C4-2B (cell line): ENCODE measurements at regions not wholly inside any gene's neighbourhood (a gene's known extent, or its start where the extent isn't known, plus 50 kb on each side); places are given as distances from the start of the nearest gene placed in this dataset.

Experiments used
- ZFX ChIP-seq: fragments of 450-650 bp; IDR thresholded peaks from 2 replicates; pipeline ENCODE4 v1.6.1; 2017
- TF ChIP-seq, protein P1 (sequence below): fragments of 450-650 bp; conservative IDR thresholded peaks from 2 replicates; pipeline ENCODE4 v1.5.1; 2017; ENCODE audit warnings: mild to moderate bottlenecking

GRCh38 chr17:69812240-69812837 is 262.7 kb upstream of the KCNJ16 start:
- TF ChIP-seq, protein P1, sequence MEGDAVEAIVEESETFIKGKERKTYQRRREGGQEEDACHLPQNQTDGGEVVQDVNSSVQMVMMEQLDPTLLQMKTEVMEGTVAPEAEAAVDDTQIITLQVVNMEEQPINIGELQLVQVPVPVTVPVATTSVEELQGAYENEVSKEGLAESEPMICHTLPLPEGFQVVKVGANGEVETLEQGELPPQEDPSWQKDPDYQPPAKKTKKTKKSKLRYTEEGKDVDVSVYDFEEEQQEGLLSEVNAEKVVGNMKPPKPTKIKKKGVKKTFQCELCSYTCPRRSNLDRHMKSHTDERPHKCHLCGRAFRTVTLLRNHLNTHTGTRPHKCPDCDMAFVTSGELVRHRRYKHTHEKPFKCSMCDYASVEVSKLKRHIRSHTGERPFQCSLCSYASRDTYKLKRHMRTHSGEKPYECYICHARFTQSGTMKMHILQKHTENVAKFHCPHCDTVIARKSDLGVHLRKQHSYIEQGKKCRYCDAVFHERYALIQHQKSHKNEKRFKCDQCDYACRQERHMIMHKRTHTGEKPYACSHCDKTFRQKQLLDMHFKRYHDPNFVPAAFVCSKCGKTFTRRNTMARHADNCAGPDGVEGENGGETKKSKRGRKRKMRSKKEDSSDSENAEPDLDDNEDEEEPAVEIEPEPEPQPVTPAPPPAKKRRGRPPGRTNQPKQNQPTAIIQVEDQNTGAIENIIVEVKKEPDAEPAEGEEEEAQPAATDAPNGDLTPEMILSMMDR = no peak
- no peak for TF ChIP-seq ZFX
